OCI-LY1 (cell line): ENCODE measurements at regions not wholly inside any gene's neighbourhood (a gene's known extent, or its start where the extent isn't known, plus 50 kb on each side); places are given as distances from the start of the nearest gene placed in this dataset.

Experiments
- H2AFZ ChIP-seq: fragments of 200-600 bp; sonication (generic), shearing (Covaris generic); 2 replicates; pipeline ENCODE4 v1.6.0; 2014; ENCODE audit warnings: antibody characterized with exemption, mild to moderate bottlenecking, low read length
- H3F3A ChIP-seq: fragments of 200-600 bp; sonication (generic), shearing (Covaris generic); 2 replicates; pipeline ENCODE4 v1.6.0; 2014; ENCODE audit warnings: mild to moderate bottlenecking, antibody characterized with exemption, low read length, moderate library complexity; ENCODE audit not compliant: insufficient read depth
- H3K27ac ChIP-seq: fragments of 200-600 bp; sonication (generic); 2 replicates; pipeline ENCODE4 v1.5.1; 2014; ENCODE audit warnings: low read length, mixed run types, mild to moderate bottlenecking, low read depth; ENCODE audit not compliant: poor library complexity, severe bottlenecking
- H3K27me3 ChIP-seq: fragments of 200-600 bp; sonication (generic); 2 replicates; pipeline ENCODE4 v1.6.0; 2014; ENCODE audit warnings: antibody characterized with exemption, mild to moderate bottlenecking, low read length, moderate library complexity; ENCODE audit not compliant: insufficient read depth
- H3K36me3 ChIP-seq: fragments of 200-600 bp; sonication (generic); 2 replicates; pipeline ENCODE4 v1.6.1; 2014; ENCODE audit warnings: mild to moderate bottlenecking, antibody characterized with exemption, low read length, moderate library complexity, mixed read lengths; ENCODE audit not compliant: insufficient read depth
- H3K4me1 ChIP-seq: fragments of 200-600 bp; sonication (generic); 2 replicates; pipeline ENCODE4 v1.5.1; 2014; ENCODE audit warnings: mild to moderate bottlenecking, low read length, moderate library complexity; ENCODE audit not compliant: insufficient read depth, severe bottlenecking
- H3K4me2 ChIP-seq: fragments of 200-600 bp; sonication (generic), shearing (Covaris generic); 2 replicates; pipeline ENCODE4 v1.6.1; 2014; ENCODE audit warnings: low read length
- H3K4me3 ChIP-seq: fragments of 200-600 bp; sonication (generic); 2 replicates; pipeline ENCODE4 v1.5.1; 2014; ENCODE audit warnings: low read length, low read depth, mild to moderate bottlenecking, mixed read lengths; ENCODE audit not compliant: poor library complexity, severe bottlenecking
- H3K79me2 ChIP-seq: fragments of 200-600 bp; shearing (Covaris generic); 2 replicates; pipeline ENCODE4 v1.6.1; 2016; ENCODE audit warnings: mixed run types, low read length, mixed read lengths; ENCODE audit not compliant: insufficient read depth
- H3K9ac ChIP-seq: fragments of 200-600 bp; sonication (generic), shearing (Covaris generic); 2 replicates; pipeline ENCODE4 v1.6.1; 2014; ENCODE audit warnings: mild to moderate bottlenecking, low read length, mixed read lengths
- H3K9me2 ChIP-seq: fragments of 200-600 bp; sonication (generic), shearing (Covaris generic); 2 replicates; pipeline ENCODE4 v1.6.1; 2014; ENCODE audit warnings: low read depth, mild to moderate bottlenecking, low read length, mixed read lengths
- H3K9me3 ChIP-seq: fragments of 200-600 bp; shearing (Covaris generic); 2 replicates; pipeline ENCODE4 v1.6.1; 2014; ENCODE audit warnings: low read length, mixed read lengths
- H4K20me1 ChIP-seq: fragments of 200-600 bp; sonication (generic), shearing (Covaris generic); 2 replicates; pipeline ENCODE4 v1.6.0; 2016; ENCODE audit warnings: mild to moderate bottlenecking, low read length; ENCODE audit not compliant: insufficient read depth
- EZH2 ChIP-seq: fragments of 200-600 bp; sonication (generic), shearing (Covaris generic); IDR thresholded peaks from 2 replicates; pipeline ENCODE4 v1.8.0; 2017; ENCODE audit warnings: borderline replicate concordance, mixed run types, mild to moderate bottlenecking, antibody characterized with exemption, low read length, moderate library complexity, mixed read lengths
- TF ChIP-seq, protein P1 (sequence below): fragments of 200-600 bp; sonication (generic), shearing (Covaris generic); IDR thresholded peaks from 2 replicates; pipeline ENCODE4 v1.5.1; 2017; ENCODE audit warnings: mild to moderate bottlenecking, antibody characterized with exemption, low read length, moderate library complexity, mixed read lengths

DNA sequence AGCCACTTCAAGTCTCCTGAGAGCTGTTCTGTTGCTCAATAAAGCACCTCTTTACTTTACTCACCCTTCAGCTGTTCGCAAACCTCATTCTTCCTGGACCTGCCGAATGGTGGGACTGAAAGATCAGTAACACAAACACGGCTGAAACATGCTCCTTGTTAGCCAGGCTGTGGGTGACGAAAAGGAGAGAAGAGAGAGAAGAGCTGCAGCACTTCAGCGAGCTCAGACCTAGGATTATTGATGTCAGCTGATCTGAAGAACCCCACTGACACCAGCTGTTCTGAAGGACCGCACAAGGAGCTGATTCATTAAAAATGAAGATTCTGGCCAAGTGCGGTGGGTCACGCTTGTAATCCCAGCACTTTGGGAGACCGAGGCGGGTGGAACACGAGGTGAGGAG is 2020.0 kb upstream of the ADGRL3 start:
- TF ChIP-seq EZH2 = no peak
- TF ChIP-seq, protein P1, sequence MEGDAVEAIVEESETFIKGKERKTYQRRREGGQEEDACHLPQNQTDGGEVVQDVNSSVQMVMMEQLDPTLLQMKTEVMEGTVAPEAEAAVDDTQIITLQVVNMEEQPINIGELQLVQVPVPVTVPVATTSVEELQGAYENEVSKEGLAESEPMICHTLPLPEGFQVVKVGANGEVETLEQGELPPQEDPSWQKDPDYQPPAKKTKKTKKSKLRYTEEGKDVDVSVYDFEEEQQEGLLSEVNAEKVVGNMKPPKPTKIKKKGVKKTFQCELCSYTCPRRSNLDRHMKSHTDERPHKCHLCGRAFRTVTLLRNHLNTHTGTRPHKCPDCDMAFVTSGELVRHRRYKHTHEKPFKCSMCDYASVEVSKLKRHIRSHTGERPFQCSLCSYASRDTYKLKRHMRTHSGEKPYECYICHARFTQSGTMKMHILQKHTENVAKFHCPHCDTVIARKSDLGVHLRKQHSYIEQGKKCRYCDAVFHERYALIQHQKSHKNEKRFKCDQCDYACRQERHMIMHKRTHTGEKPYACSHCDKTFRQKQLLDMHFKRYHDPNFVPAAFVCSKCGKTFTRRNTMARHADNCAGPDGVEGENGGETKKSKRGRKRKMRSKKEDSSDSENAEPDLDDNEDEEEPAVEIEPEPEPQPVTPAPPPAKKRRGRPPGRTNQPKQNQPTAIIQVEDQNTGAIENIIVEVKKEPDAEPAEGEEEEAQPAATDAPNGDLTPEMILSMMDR = no peak
- Histone ChIP-seq H3K27ac (no peak overlapping the region), H3F3A (no peaks in the 10 kb centered on the region), H3K4me1 (no peaks in the 10 kb centered on the region), H3K4me2 (no peak overlapping the region), H4K20me1 (no peaks in the 10 kb centered on the region), H3K9ac (no peak overlapping the region), H3K9me2 (no peaks in the 10 kb centered on the region), H3K9me3 (no peaks in the 10 kb centered on the region), H3K36me3 (no peaks in the 10 kb centered on the region), H2AFZ (no peak overlapping the region), H3K27me3 (no peaks in the 10 kb centered on the region), H3K79me2 (no peaks in the 10 kb centered on the region), H3K4me3 (no peak overlapping the region)

DNA sequence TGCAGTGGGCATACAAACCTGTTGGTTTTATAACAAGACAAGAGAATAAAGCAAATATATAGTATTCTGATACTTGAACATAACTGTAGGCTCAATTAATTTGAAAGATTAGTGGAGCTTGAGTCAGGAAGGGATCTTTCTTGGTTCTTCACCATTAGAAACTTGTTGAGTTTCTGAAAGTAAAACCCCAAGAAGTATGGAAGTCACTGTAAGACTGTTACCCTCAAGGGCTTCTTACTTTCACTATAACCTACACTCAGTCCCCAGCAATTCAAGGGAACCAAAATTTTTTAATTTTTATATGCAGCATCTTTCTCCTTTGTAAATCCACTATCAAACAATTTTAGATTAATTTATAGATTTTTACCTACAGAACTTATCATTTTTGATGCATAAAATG is 2019.2 kb upstream of the ADGRL3 start:
- Histone ChIP-seq H3K4me2 (no peak overlapping the region), H3K4me3 (no peak overlapping the region), H3K9me2 (no peaks in the 10 kb centered on the region), H3K4me1 (no peaks in the 10 kb centered on the region), H2AFZ (no peak overlapping the region), H3F3A (no peaks in the 10 kb centered on the region), H3K27ac (no peak overlapping the region), H3K9ac (no peak overlapping the region), H3K36me3 (no peaks in the 10 kb centered on the region), H3K9me3 (no peaks in the 10 kb centered on the region), H3K27me3 (no peaks in the 10 kb centered on the region), H4K20me1 (no peaks in the 10 kb centered on the region), H3K79me2 (no peaks in the 10 kb centered on the region)
- TF ChIP-seq EZH2 = no peak
- TF ChIP-seq, protein P1 = no peak

DNA sequence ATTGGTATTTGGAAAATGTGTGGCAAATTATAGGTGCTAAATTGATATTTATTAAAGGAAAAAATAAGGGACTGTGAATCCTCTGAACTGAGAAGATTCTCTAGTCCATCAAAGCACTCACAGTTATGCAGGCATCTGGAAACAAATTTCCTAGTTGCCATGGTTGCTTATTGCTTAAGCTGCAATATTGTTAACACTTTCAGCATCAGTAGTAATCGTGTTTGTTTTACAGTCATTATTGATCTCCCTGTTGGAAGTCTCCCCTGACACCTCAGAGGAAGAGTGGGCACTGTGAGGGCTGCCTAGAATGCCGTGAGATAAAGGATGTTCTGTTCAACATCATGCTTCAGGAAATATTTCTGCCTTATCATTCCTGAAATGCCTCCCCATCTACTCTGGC is 2004.3 kb upstream of the ADGRL3 start:
- Histone ChIP-seq H4K20me1 (no peaks in the 10 kb centered on the region), H3K36me3 (no peaks in the 10 kb centered on the region), H3K9ac (no peak overlapping the region), H3K79me2 (no peaks in the 10 kb centered on the region), H3K4me1 (no peaks in the 10 kb centered on the region), H3K9me3 (no peaks in the 10 kb centered on the region), H3K4me2 (no peak overlapping the region), H3F3A (no peaks in the 10 kb centered on the region), H3K9me2 (no peaks in the 10 kb centered on the region), H2AFZ (no peak overlapping the region), H3K4me3 (no peak overlapping the region), H3K27ac (no peak overlapping the region), H3K27me3 (no peaks in the 10 kb centered on the region)
- no peak for TF ChIP-seq EZH2
- TF ChIP-seq, protein P1 = no peak
